ENCODE measurements at regions not wholly inside any gene's neighbourhood (a gene's known extent, or its start where the extent isn't known, plus 50 kb on each side); places are given as distances from the start of the nearest gene placed in this dataset.

- H3K27ac ChIP-seq (ENCODE audit: low read length): no peak overlapping the region
- BruUV-seq (replicated peaks): no TSS peak
- CTCF ChIA-PET: no interaction called here
- H3K9me2 ChIP-seq (replicated peaks; ENCODE audit: low read length): no peaks in the 10 kb centered on the region
- intact Hi-C loops (cut with micrococcal nuclease): no loop called here
- H3K36me3 ChIP-seq (ENCODE audit: low read depth, low read length): no peaks in the 10 kb centered on the region
- H3K4me3 ChIP-seq (ENCODE audit: low read length): no peak overlapping the region
- H2AFZ ChIP-seq (ENCODE audit: low read length): no peak overlapping the region
- H3K79me2 ChIP-seq (ENCODE audit: low read length): no peaks in the 10 kb centered on the region
- H3K4me2 ChIP-seq (ENCODE audit: low read length): no peak overlapping the region
- POLR2A ChIA-PET (ENCODE audit: unreplicated experiment): interaction anchor here (0.7 kb wide), 1 partner anchor 34 kb away, joined by 4 read pairs; no protein-coding TSS in a partner anchor
- H3K27me3 ChIP-seq (ENCODE audit: low read length): no peaks in the 10 kb centered on the region
- H3F3A ChIP-seq (ENCODE audit: low read length, unreplicated experiment): no peaks in the 10 kb centered on the region
- no peaks in the 10 kb centered on the region for H4K20me1 ChIP-seq (ENCODE audit: low read length)
- H3K4me1 ChIP-seq (ENCODE audit: insufficient read depth, low read length): peaks cover 21% of the 10 kb centered on the region
- DNase-seq: no peak
- no peak for ATAC-seq
- TF ChIP-seq EZH2 (IDR thresholded peaks at IDR 0.05; ENCODE audit: low read length, unreplicated experiment): no peak
- no peak for TF ChIP-seq CTCF (conservative IDR thresholded peaks at IDR 0.05; ENCODE audit: low read depth, low read length)
- TF ChIP-seq EZH2phosphoT487 (IDR thresholded peaks at IDR 0.05; ENCODE audit: borderline replicate concordance, low read length): no peak
- H3K9me3 ChIP-seq (ENCODE audit: low read length): no peaks in the 10 kb centered on the region
- H3K9ac ChIP-seq (ENCODE audit: low read length): no peak overlapping the region
Observed at GRCh38 chr3:84820126-84820525, 138.7 kb upstream of the CADM2 start.

GRCh38 chr3:84820906-84821305 is 137.9 kb upstream of the CADM2 start:
- ATAC-seq (peak; percentile 91), DNase-seq (peak; percentile 81)
- intact Hi-C loops (cut with micrococcal nuclease): no loop called here
- TF ChIP-seq CTCF (conservative IDR thresholded peaks at IDR 0.05; ENCODE audit: low read depth, low read length) (no peak), EZH2 (IDR thresholded peaks at IDR 0.05; ENCODE audit: low read length, unreplicated experiment) (no peak), EZH2phosphoT487 (IDR thresholded peaks at IDR 0.05; ENCODE audit: borderline replicate concordance, low read length) (no peak)
- no peaks in the 10 kb centered on the region for H3K9me2 ChIP-seq (replicated peaks; ENCODE audit: low read length)
- no peaks in the 10 kb centered on the region for H3K79me2 ChIP-seq (ENCODE audit: low read length)
- no TSS peak for BruUV-seq (replicated peaks)
- no peaks in the 10 kb centered on the region for H4K20me1 ChIP-seq (ENCODE audit: low read length)
- no peaks in the 10 kb centered on the region for H3K9me3 ChIP-seq (ENCODE audit: low read length)
- no peaks in the 10 kb centered on the region for H3K27me3 ChIP-seq (ENCODE audit: low read length)
- no peak overlapping the region for H3K4me3 ChIP-seq (ENCODE audit: low read length)
- POLR2A ChIA-PET (ENCODE audit: unreplicated experiment): interaction anchor here (0.6 to 0.7 kb wide), 2 partner anchors 33 to 1170 kb away, joined by 4 to 15 read pairs; no protein-coding TSS in a partner anchor
- peak overlapping the region; percentile 57 for H3K4me2 ChIP-seq (ENCODE audit: low read length)
- no peak overlapping the region for H2AFZ ChIP-seq (ENCODE audit: low read length)
- H3K36me3 ChIP-seq (ENCODE audit: low read depth, low read length): no peaks in the 10 kb centered on the region
- H3K9ac ChIP-seq (ENCODE audit: low read length): no peak overlapping the region
- H3F3A ChIP-seq (ENCODE audit: low read length, unreplicated experiment): no peaks in the 10 kb centered on the region
- no peak overlapping the region for H3K27ac ChIP-seq (ENCODE audit: low read length)
- CTCF ChIA-PET: interaction anchor here (0.7 kb wide), 1 partner anchor 375 kb away, joined by 3 read pairs; no protein-coding TSS in a partner anchor
- H3K4me1 ChIP-seq (ENCODE audit: insufficient read depth, low read length): peaks cover 21% of the 10 kb centered on the region

- H3K27me3 ChIP-seq (ENCODE audit: low read length): no peaks in the 10 kb centered on the region
- BruUV-seq (replicated peaks): no TSS peak
- H3K36me3 ChIP-seq (ENCODE audit: low read depth, low read length): no peaks in the 10 kb centered on the region
- H3K4me3 ChIP-seq (ENCODE audit: low read length): no peak overlapping the region
- ChIA-PET POLR2A (ENCODE audit: unreplicated experiment) (no interaction called here), CTCF (interaction anchor here (0.5 to 1.0 kb wide), 4 partner anchors 82 to 1992 kb away, joined by 3 to 4 read pairs (median 3); no protein-coding TSS in a partner anchor)
- H3K9me2 ChIP-seq (replicated peaks; ENCODE audit: low read length): no peaks in the 10 kb centered on the region
- no peaks in the 10 kb centered on the region for H4K20me1 ChIP-seq (ENCODE audit: low read length)
- H3K4me1 ChIP-seq (ENCODE audit: insufficient read depth, low read length): peaks cover 13% of the 10 kb centered on the region
- H2AFZ ChIP-seq (ENCODE audit: low read length): no peak overlapping the region
- H3K27ac ChIP-seq (ENCODE audit: low read length): no peak overlapping the region
- H3K79me2 ChIP-seq (ENCODE audit: low read length): no peaks in the 10 kb centered on the region
- H3F3A ChIP-seq (ENCODE audit: low read length, unreplicated experiment): no peaks in the 10 kb centered on the region
- ATAC-seq: 0 out of 2 replicates have a peak, but pooled peaks have one; percentile 42
- no peak overlapping the region for H3K9ac ChIP-seq (ENCODE audit: low read length)
- DNase-seq: peak; percentile 23
- intact Hi-C loops (cut with micrococcal nuclease): loop anchor here (2.0 to 5.0 kb wide), 2 partner anchors 141 to 279 kb away; no protein-coding TSS in a partner anchor
- H3K9me3 ChIP-seq (ENCODE audit: low read length): no peaks in the 10 kb centered on the region
- TF ChIP-seq CTCF (conservative IDR thresholded peaks at IDR 0.05; ENCODE audit: low read depth, low read length): peak; percentile 51
- TF ChIP-seq EZH2 (IDR thresholded peaks at IDR 0.05; ENCODE audit: low read length, unreplicated experiment): no peak
- no peak for TF ChIP-seq EZH2phosphoT487 (IDR thresholded peaks at IDR 0.05; ENCODE audit: borderline replicate concordance, low read length)
- no peak overlapping the region for H3K4me2 ChIP-seq (ENCODE audit: low read length)
Observed at GRCh38 chr3:84825817-84826216, 133.0 kb upstream of the CADM2 start.

All from PC-3 (cell line).